GM19240 (cell line): ENCODE measurements at regions not wholly inside any gene's neighbourhood (a gene's known extent, or its start where the extent isn't known, plus 50 kb on each side); places are given as distances from the start of the nearest gene placed in this dataset.
"Not testable (repeated sequence)": the region's sequence is repeated elsewhere in the genome, so short reads cannot be mapped to it uniquely, and the experiment has no call there.

Experiments used
- DNase-seq: peaks from one replicate; pipeline ENCODE4 v3.0.0; 2011; ENCODE audit warnings: low spot score; ENCODE audit not compliant: insufficient read length

- not testable (repeated sequence) for DNase-seq
These were observed 383.1 kb upstream of the ZEB2 start for GRCh38 chr2:144903045-144903444.

GRCh38 chr2:144901386-144901785 lies 381.5 kb upstream of the ZEB2 start:
- DNase-seq: not testable (repeated sequence)

GRCh38 chr2:144896341-144896740 lies 376.4 kb upstream of the ZEB2 start:
- DNase-seq: no peak

- DNase-seq: no peak
These were observed 375.0 kb upstream of the ZEB2 start for GRCh38 chr2:144894612-144895599.

GRCh38 chr2:144893464-144893863 lies 373.5 kb upstream of the ZEB2 start:
- no peak for DNase-seq

GRCh38 chr2:144890828-144891227 lies 370.9 kb upstream of the ZEB2 start:
- DNase-seq: no peak

- DNase-seq: no peak
These were observed 369.4 kb upstream of the ZEB2 start for GRCh38 chr2:144889348-144889747.

GRCh38 chr2:144886862-144887261 lies 366.9 kb upstream of the ZEB2 start:
- no peak for DNase-seq

- DNase-seq: no peak
These were observed 358.0 kb upstream of the ZEB2 start for GRCh38 chr2:144877893-144878292.

- DNase-seq: no peak
These were observed 356.1 kb upstream of the ZEB2 start for GRCh38 chr2:144876013-144876412.

GRCh38 chr2:144875290-144875969 lies 355.5 kb upstream of the ZEB2 start:
- no peak for DNase-seq

GRCh38 chr2:144865670-144866069 lies 345.8 kb upstream of the ZEB2 start:
- DNase-seq: no peak

GRCh38 chr2:144859716-144860115 lies 339.8 kb upstream of the ZEB2 start:
- no peak for DNase-seq

- DNase-seq: no peak
These were observed 338.3 kb upstream of the ZEB2 start for GRCh38 chr2:144858211-144858610.

- no peak for DNase-seq
These were observed 334.7 kb upstream of the ZEB2 start for GRCh38 chr2:144854596-144854995.

- DNase-seq: no peak
These were observed 329.7 kb upstream of the ZEB2 start for GRCh38 chr2:144849612-144850011.

GRCh38 chr2:144848423-144848822 lies 328.5 kb upstream of the ZEB2 start:
- no peak for DNase-seq

GRCh38 chr2:144847347-144848080 lies 327.6 kb upstream of the ZEB2 start:
- DNase-seq: no peak

GRCh38 chr2:144836635-144837350 lies 316.9 kb upstream of the ZEB2 start:
- no peak for DNase-seq

- no peak for DNase-seq
These were observed 315.9 kb upstream of the ZEB2 start for GRCh38 chr2:144835634-144836350.
